ENCODE measurements at regions not wholly inside any gene's neighbourhood (a gene's known extent, or its start where the extent isn't known, plus 50 kb on each side); places are given as distances from the start of the nearest gene placed in this dataset.
"Not testable (repeated sequence)": the region's sequence is repeated elsewhere in the genome, so short reads cannot be mapped to it uniquely, and the experiment has no call there.

GRCh38 chr11:39641751-39642150 is 1817.7 kb downstream of the LRRC4C start:
- Histone ChIP-seq H3K4me3 (ENCODE audit: low read depth, low read length) (no peak overlapping the region), H3K4me1 (no peaks in the 10 kb centered on the region), H3K9me3 (no peaks in the 10 kb centered on the region), H3K27me3 (replicated peaks; ENCODE audit: control insufficient read depth, insufficient read depth, low read length) (no peaks in the 10 kb centered on the region), H3K36me3 (ENCODE audit: control insufficient read depth, insufficient read depth, low read length) (no peaks in the 10 kb centered on the region)
- TF ChIP-seq CTCF (IDR thresholded peaks at IDR 0.05; ENCODE audit: insufficient read depth in 1 of 2, low read depth in 1 of 2, low read length in 1 of 2, severe bottlenecking in 1 of 2, unreplicated experiment in 1 of 2), result no peak
- POLR2A ChIA-PET, result no interaction called here
- CTCF ChIA-PET, result no interaction called here
- no peak overlapping the region for H3K27ac Mint-ChIP-seq (ENCODE audit: unreplicated experiment)
- DNase-seq, result no peak
- no peaks in the 10 kb centered on the region for H3K4me1 Mint-ChIP-seq (ENCODE audit: low read depth, unreplicated experiment)
- no peaks in the 10 kb centered on the region for H3K36me3 Mint-ChIP-seq (ENCODE audit: insufficient read depth, unreplicated experiment)
- H3K4me3 Mint-ChIP-seq (ENCODE audit: unreplicated experiment), result no peak overlapping the region
- intact Hi-C loops (cut with micrococcal nuclease; ENCODE audit: unreplicated experiment), result loop anchor here (10.0 kb wide), 1 partner anchor 483 kb away; no protein-coding TSS in a partner anchor
- no TSS peak for BruUV-seq (replicated peaks)
- no peaks in the 10 kb centered on the region for H3K27me3 Mint-ChIP-seq (ENCODE audit: insufficient read depth, unreplicated experiment)
- peaks cover 17% of the 10 kb centered on the region for H3K9me3 Mint-ChIP-seq (ENCODE audit: unreplicated experiment)

GRCh38 chr11:39630365-39630764 is 1829.1 kb downstream of the LRRC4C start:
- no peaks in the 10 kb centered on the region for H3K27me3 ChIP-seq (replicated peaks; ENCODE audit: control insufficient read depth, insufficient read depth, low read length)
- no TSS peak for BruUV-seq (replicated peaks)
- Mint-ChIP-seq H3K27ac (ENCODE audit: unreplicated experiment) (no peak overlapping the region), H3K9me3 (ENCODE audit: unreplicated experiment) (no peaks in the 10 kb centered on the region), H3K4me3 (ENCODE audit: unreplicated experiment) (no peak overlapping the region), H3K27me3 (ENCODE audit: insufficient read depth, unreplicated experiment) (no peaks in the 10 kb centered on the region), H3K4me1 (ENCODE audit: low read depth, unreplicated experiment) (no peaks in the 10 kb centered on the region), H3K36me3 (ENCODE audit: insufficient read depth, unreplicated experiment) (no peaks in the 10 kb centered on the region)
- POLR2A ChIA-PET, result no interaction called here
- TF ChIP-seq CTCF (IDR thresholded peaks at IDR 0.05; ENCODE audit: insufficient read depth in 1 of 2, low read depth in 1 of 2, low read length in 1 of 2, severe bottlenecking in 1 of 2, unreplicated experiment in 1 of 2), result no peak
- no peaks in the 10 kb centered on the region for H3K4me1 ChIP-seq
- intact Hi-C loops (cut with micrococcal nuclease; ENCODE audit: unreplicated experiment), result no loop called here
- CTCF ChIA-PET, result no interaction called here
- no peaks in the 10 kb centered on the region for H3K36me3 ChIP-seq (ENCODE audit: control insufficient read depth, insufficient read depth, low read length)
- H3K9me3 ChIP-seq, result no peaks in the 10 kb centered on the region
- no peak overlapping the region for H3K4me3 ChIP-seq (ENCODE audit: low read depth, low read length)
- DNase-seq, result no peak

DNA sequence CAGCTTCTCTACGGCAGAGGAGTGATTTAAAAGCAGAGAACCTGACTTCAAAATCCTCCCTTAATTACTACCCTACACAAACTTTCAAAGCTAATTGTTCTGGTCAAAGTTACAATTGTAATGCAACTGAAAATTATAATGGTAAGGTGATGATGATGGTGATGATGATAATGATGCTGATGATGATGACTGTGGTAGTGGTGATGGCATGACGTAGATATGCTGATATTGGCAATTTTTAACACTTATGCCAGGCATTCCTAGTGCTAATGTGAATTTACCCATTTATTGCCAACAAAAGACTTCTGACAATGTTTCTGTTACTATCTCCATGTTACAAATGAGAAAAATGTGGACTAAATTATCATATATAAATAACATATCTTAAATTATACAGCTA is 1831.1 kb downstream of the LRRC4C start:
- Histone ChIP-seq H3K4me1 (no peaks in the 10 kb centered on the region), H3K27me3 (replicated peaks; ENCODE audit: control insufficient read depth, insufficient read depth, low read length) (no peaks in the 10 kb centered on the region), H3K36me3 (ENCODE audit: control insufficient read depth, insufficient read depth, low read length) (no peaks in the 10 kb centered on the region), H3K4me3 (ENCODE audit: low read depth, low read length) (no peak overlapping the region), H3K9me3 (no peaks in the 10 kb centered on the region)
- no TSS peak for BruUV-seq (replicated peaks)
- intact Hi-C loops (cut with micrococcal nuclease; ENCODE audit: unreplicated experiment), result no loop called here
- no peaks in the 10 kb centered on the region for H3K36me3 Mint-ChIP-seq (ENCODE audit: insufficient read depth, unreplicated experiment)
- H3K9me3 Mint-ChIP-seq (ENCODE audit: unreplicated experiment), result no peaks in the 10 kb centered on the region
- no peaks in the 10 kb centered on the region for H3K27me3 Mint-ChIP-seq (ENCODE audit: insufficient read depth, unreplicated experiment)
- no peaks in the 10 kb centered on the region for H3K4me1 Mint-ChIP-seq (ENCODE audit: low read depth, unreplicated experiment)
- ChIA-PET CTCF (no interaction called here), POLR2A (no interaction called here)
- H3K27ac Mint-ChIP-seq (ENCODE audit: unreplicated experiment), result no peak overlapping the region
- no peak for TF ChIP-seq CTCF (IDR thresholded peaks at IDR 0.05; ENCODE audit: insufficient read depth in 1 of 2, low read depth in 1 of 2, low read length in 1 of 2, severe bottlenecking in 1 of 2, unreplicated experiment in 1 of 2)
- H3K4me3 Mint-ChIP-seq (ENCODE audit: unreplicated experiment), result no peak overlapping the region
- no peak for DNase-seq

- POLR2A ChIA-PET; H3K27ac Mint-ChIP-seq (ENCODE audit: unreplicated experiment); H3K27me3 Mint-ChIP-seq (ENCODE audit: insufficient read depth, unreplicated experiment); H3K36me3 Mint-ChIP-seq (ENCODE audit: insufficient read depth, unreplicated experiment); H3K27me3 ChIP-seq (replicated peaks; ENCODE audit: control insufficient read depth, insufficient read depth, low read length); H3K4me1 Mint-ChIP-seq (ENCODE audit: low read depth, unreplicated experiment); BruUV-seq (replicated peaks); DNase-seq; H3K4me3 Mint-ChIP-seq (ENCODE audit: unreplicated experiment); H3K9me3 Mint-ChIP-seq (ENCODE audit: unreplicated experiment); H3K36me3 ChIP-seq (ENCODE audit: control insufficient read depth, insufficient read depth, low read length); H3K9me3 ChIP-seq; intact Hi-C loops (cut with micrococcal nuclease; ENCODE audit: unreplicated experiment); H3K4me3 ChIP-seq (ENCODE audit: low read depth, low read length); CTCF ChIA-PET; H3K4me1 ChIP-seq: not testable (repeated sequence)
These were observed 1839.1 kb downstream of the LRRC4C start for GRCh38 chr11:39620309-39620708.
